ENCODE measurements at regions not wholly inside any gene's neighbourhood (a gene's known extent, or its start where the extent isn't known, plus 50 kb on each side); places are given as distances from the start of the nearest gene placed in this dataset.

DNA sequence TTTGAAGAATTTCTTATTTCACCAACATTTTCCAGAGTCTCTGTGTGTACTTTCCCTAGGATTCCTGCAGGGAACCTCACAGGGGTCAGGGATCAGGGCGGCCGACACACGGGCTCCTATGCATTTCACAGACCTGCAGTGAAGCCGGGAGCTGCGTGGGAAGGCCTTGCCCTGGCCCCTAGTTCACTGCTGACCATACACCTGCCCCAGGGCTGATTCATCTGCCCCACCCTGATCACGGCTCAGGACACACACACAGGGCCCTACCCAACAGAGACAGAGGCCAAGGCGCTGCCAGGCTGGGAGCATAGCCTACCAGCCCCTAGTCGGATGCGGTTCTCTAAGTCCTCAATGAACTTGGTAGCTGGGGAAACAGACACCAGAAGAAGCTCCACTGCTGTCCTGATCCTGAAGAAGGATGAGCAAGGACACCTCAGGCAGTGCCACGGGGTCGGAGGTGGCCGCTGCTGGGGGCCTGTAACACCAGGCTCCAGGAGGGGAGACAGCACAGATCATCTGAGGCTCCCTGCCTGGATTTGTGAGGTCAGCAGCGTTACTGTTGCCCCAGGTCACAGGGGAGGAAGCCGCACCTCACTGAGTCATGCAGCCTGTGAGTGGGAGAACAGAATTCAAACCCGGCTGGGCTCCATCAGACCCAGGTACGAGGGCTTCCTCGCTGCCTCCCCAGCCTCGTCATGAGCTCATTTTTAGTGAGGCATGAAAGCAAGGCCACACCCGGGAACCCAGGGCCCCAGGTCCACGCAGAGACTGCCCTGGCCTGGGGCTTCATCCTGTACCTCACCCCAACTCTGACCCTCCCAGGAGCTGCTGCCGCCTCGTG lies 278.8 kb upstream of the PPP2R2D start:
- no peak overlapping the region for H3K27ac ChIP-seq
- no peak overlapping the region for H3K4me3 ChIP-seq
- no peak for DNase-seq (ENCODE audit: low spot score in 2 of 2)
- WGBS, result 71% methylated on average over 16 of the region's 22 CpGs
- H3K36me3 ChIP-seq, result no peaks in the 10 kb centered on the region
- no peaks in the 10 kb centered on the region for H3K4me1 ChIP-seq
- H3K9me3 ChIP-seq, result no peaks in the 10 kb centered on the region
- TF ChIP-seq, protein P1, sequence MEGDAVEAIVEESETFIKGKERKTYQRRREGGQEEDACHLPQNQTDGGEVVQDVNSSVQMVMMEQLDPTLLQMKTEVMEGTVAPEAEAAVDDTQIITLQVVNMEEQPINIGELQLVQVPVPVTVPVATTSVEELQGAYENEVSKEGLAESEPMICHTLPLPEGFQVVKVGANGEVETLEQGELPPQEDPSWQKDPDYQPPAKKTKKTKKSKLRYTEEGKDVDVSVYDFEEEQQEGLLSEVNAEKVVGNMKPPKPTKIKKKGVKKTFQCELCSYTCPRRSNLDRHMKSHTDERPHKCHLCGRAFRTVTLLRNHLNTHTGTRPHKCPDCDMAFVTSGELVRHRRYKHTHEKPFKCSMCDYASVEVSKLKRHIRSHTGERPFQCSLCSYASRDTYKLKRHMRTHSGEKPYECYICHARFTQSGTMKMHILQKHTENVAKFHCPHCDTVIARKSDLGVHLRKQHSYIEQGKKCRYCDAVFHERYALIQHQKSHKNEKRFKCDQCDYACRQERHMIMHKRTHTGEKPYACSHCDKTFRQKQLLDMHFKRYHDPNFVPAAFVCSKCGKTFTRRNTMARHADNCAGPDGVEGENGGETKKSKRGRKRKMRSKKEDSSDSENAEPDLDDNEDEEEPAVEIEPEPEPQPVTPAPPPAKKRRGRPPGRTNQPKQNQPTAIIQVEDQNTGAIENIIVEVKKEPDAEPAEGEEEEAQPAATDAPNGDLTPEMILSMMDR (IDR thresholded peaks at IDR 0.05), result no peak
- TF ChIP-seq POLR2A (IDR thresholded peaks at IDR 0.05), result no peak
- TF ChIP-seq EP300 (IDR thresholded peaks at IDR 0.05), result no peak
- no peak for TF ChIP-seq POLR2AphosphoS5 (IDR thresholded peaks at IDR 0.05)
- H3K27me3 ChIP-seq, result peaks cover 4% of the 10 kb centered on the region

- Histone ChIP-seq H3K9me3 (no peaks in the 10 kb centered on the region), H3K4me3 (no peak overlapping the region), H3K36me3 (no peaks in the 10 kb centered on the region), H3K27ac (no peak overlapping the region), H3K27me3 (no peaks in the 10 kb centered on the region), H3K4me1 (no peaks in the 10 kb centered on the region)
- no peak for DNase-seq (ENCODE audit: low spot score in 2 of 2)
- 90% methylated on average over 8 of the region's 26 CpGs for WGBS
- TF ChIP-seq POLR2AphosphoS5 (IDR thresholded peaks at IDR 0.05) (no peak), POLR2A (IDR thresholded peaks at IDR 0.05) (no peak), EP300 (IDR thresholded peaks at IDR 0.05) (no peak)
- TF ChIP-seq, protein P1 (IDR thresholded peaks at IDR 0.05), result no peak
Observed at GRCh38 chr10:131625041-131625440, 275.8 kb upstream of the PPP2R2D start.

DNA sequence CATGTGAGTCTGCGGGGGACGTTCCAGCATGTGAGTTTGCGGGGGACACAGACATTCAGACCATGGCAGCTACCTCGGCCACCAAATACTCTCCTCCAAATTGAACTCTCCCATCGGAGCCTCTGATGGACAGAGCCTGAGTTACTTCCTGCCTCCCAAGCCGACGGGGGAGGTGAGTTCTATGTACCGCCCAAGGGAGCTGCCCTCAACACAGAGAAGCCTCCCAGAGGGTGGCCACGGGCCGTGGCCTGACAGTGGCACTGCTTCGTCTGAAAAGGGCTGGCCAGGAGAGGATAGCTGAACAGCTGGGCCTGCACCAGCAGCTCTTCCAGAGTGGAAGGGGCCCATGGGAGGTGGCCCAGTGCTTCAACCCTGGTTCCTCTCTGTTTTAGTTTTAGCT lies 274.5 kb upstream of the PPP2R2D start:
- Histone ChIP-seq H3K9me3 (no peaks in the 10 kb centered on the region), H3K27ac (no peak overlapping the region), H3K4me3 (no peak overlapping the region), H3K4me1 (no peaks in the 10 kb centered on the region), H3K27me3 (peaks cover 3% of the 10 kb centered on the region), H3K36me3 (no peaks in the 10 kb centered on the region)
- no peak for TF ChIP-seq POLR2AphosphoS5 (IDR thresholded peaks at IDR 0.05)
- no peak for TF ChIP-seq POLR2A (IDR thresholded peaks at IDR 0.05)
- TF ChIP-seq, protein P1 (IDR thresholded peaks at IDR 0.05), result no peak
- no peak for TF ChIP-seq EP300 (IDR thresholded peaks at IDR 0.05)
- no peak for DNase-seq (ENCODE audit: low spot score in 2 of 2)
- 86% methylated on average over 6 of the region's 11 CpGs for WGBS

GRCh38 chr10:131629026-131629770 lies 271.6 kb upstream of the PPP2R2D start:
- Histone ChIP-seq H3K4me1 (no peaks in the 10 kb centered on the region), H3K4me3 (no peak overlapping the region), H3K27ac (no peak overlapping the region), H3K9me3 (no peaks in the 10 kb centered on the region), H3K27me3 (peaks cover 3% of the 10 kb centered on the region), H3K36me3 (no peaks in the 10 kb centered on the region)
- 61% methylated on average over 4 of the region's 4 CpGs for WGBS
- DNase-seq (ENCODE audit: low spot score in 2 of 2), result no peak
- TF ChIP-seq, protein P1 (IDR thresholded peaks at IDR 0.05), result no peak
- TF ChIP-seq EP300 (IDR thresholded peaks at IDR 0.05) (no peak), POLR2A (IDR thresholded peaks at IDR 0.05) (no peak), POLR2AphosphoS5 (IDR thresholded peaks at IDR 0.05) (no peak)

DNA sequence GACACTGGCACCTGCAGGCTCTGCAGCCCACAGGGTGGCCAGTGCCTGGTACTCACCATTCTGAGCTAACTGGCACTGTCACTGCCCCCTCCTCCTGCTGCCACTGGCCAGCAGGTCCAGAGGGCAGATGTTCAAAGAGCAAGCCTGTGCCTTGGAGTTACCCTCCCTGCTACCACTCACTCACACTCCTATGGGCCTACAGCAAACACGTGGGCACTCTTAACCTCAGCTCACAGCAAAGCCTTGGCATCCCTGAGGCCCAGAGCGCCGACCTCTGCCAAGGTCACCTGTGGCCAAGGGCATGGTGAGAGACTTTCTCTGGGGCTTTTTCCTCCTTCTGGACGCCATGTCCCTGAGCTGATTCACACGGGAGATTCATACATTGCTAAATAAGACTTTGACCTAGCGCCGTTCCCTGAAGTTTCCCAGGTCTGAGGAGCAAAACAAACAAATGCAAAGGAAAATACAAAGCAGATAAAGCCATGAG lies 270.0 kb upstream of the PPP2R2D start:
- no peaks in the 10 kb centered on the region for H3K36me3 ChIP-seq
- H3K9me3 ChIP-seq, result peaks cover 4% of the 10 kb centered on the region
- TF ChIP-seq, protein P1 (IDR thresholded peaks at IDR 0.05), result no peak
- TF ChIP-seq POLR2A (IDR thresholded peaks at IDR 0.05), result no peak
- TF ChIP-seq POLR2AphosphoS5 (IDR thresholded peaks at IDR 0.05), result no peak
- TF ChIP-seq EP300 (IDR thresholded peaks at IDR 0.05), result no peak
- no peak overlapping the region for H3K4me3 ChIP-seq
- H3K4me1 ChIP-seq, result no peaks in the 10 kb centered on the region
- no peak overlapping the region for H3K27ac ChIP-seq
- DNase-seq (ENCODE audit: low spot score in 2 of 2), result no peak
- peaks cover 3% of the 10 kb centered on the region for H3K27me3 ChIP-seq
- WGBS, result 87% methylated on average over 7 of the region's 7 CpGs

Measured in suprapubic skin (tissue), 4 donors.